B cell (primary cell): ENCODE measurements at regions not wholly inside any gene's neighbourhood (a gene's known extent, or its start where the extent isn't known, plus 50 kb on each side); places are given as distances from the start of the nearest gene placed in this dataset.

Experiments
- ATAC-seq: fragments of 200-7000 bp; cut with Tn5 transposase; one replicate; pipeline ENCODE4 v1.10.0; 2021; ENCODE audit warnings: low read depth, mild to moderate bottlenecking, moderate number of reproducible peaks, moderate library complexity
- CTCF ChIA-PET: fragments of 350-600 bp; sonication (Branson Sonifier 250); formaldehyde crosslinking; loops from one replicate; lab custom pipeline; 2021; ENCODE audit warnings: antibody characterized with exemption, inconsistent platforms; lab: Charles Lee
- POLR2A ChIA-PET: fragments of 350-600 bp; sonication (Branson Sonifier 250); formaldehyde crosslinking; loops from one replicate; lab custom pipeline; 2021; ENCODE audit warnings: antibody characterized with exemption; lab: Charles Lee
- DNase-seq: peaks from one replicate; pipeline ENCODE4 v3.0.0; 2013
- H2AFZ ChIP-seq: 2 replicates; pipeline ENCODE4 v1.6.1; 2012; ENCODE audit warnings: mild to moderate bottlenecking, low read depth, low read length; ENCODE audit not compliant: insufficient read depth, poor library complexity, severe bottlenecking
- H3K27ac ChIP-seq, 2 donors: 1 replicate in 1 of 2; 2 replicates in 1 of 2; pipeline ENCODE4 v1.5.1; 2012 to 2013; ENCODE audit warnings: low read length in 2 of 2, mild to moderate bottlenecking in 2 of 2, moderate library complexity in 1 of 2
- H3K27me3 ChIP-seq, 4 experiments: fragments of 200-600 bp in 1 of 4; sonication (generic) in 1 of 4; replicated peaks in 1 of 4; 1 replicate in 2 of 4; 2 replicates in 2 of 4; pipeline versions ENCODE4 v1.6.1 to v1.7.0; 2013 to 2016; ENCODE audit warnings: low read length in 3 of 4, mild to moderate bottlenecking in 2 of 4, mixed read lengths in 1 of 4, moderate library complexity in 1 of 4; ENCODE audit not compliant: insufficient read depth in 4 of 4, control insufficient read depth in 3 of 4; ENCODE audit errors: control extremely low read depth in 1 of 4
- H3K36me3 ChIP-seq, 2 experiments: replicated peaks in 1 of 2; 1 replicate in 1 of 2; 2 replicates in 1 of 2; pipeline versions ENCODE4 v1.6.1 to v1.7.1; 2013; ENCODE audit warnings: low read length in 1 of 2; ENCODE audit not compliant: insufficient read depth in 2 of 2, control insufficient read depth in 1 of 2; ENCODE audit errors: control extremely low read depth in 1 of 2, extremely low read depth in 1 of 2
- H3K4me1 ChIP-seq, 2 donors: fragments of 200-600 bp in 1 of 2; sonication (generic) in 1 of 2; 1 replicate in 1 of 2; 2 replicates in 1 of 2; pipeline versions ENCODE4 v1.5.1 to v1.6.1; 2013 to 2017; ENCODE audit warnings: low read length in 2 of 2; ENCODE audit not compliant: control insufficient read depth in 2 of 2, insufficient read depth in 2 of 2
- H3K4me2 ChIP-seq: replicated peaks from 2 replicates; pipeline ENCODE3; 2012; ENCODE audit warnings: mild to moderate bottlenecking, low read depth, low read length; ENCODE audit not compliant: poor library complexity, severe bottlenecking
- H3K4me3 ChIP-seq, 5 experiments: fragments of 200-600 bp in 1 of 5; sonication (generic) in 1 of 5; 1 replicate in 3 of 5; 2 replicates in 2 of 5; pipeline versions ENCODE4 v1.5.1 to v1.7.0; 2011 to 2016; ENCODE audit warnings: low read length in 4 of 5, mild to moderate bottlenecking in 4 of 5, low read depth in 2 of 5, control low read depth in 1 of 5, moderate library complexity in 1 of 5; ENCODE audit not compliant: insufficient read depth in 1 of 5; ENCODE audit errors: control extremely low read depth in 1 of 5, extremely low read depth in 1 of 5
- H3K79me2 ChIP-seq: fragments of 200-600 bp; sonication (generic); one replicate; pipeline ENCODE4 v1.6.0; 2016; ENCODE audit warnings: low read length; ENCODE audit not compliant: control insufficient read depth, insufficient read depth
- H3K9ac ChIP-seq: fragments of 200-600 bp; sonication (generic); 2 replicates; pipeline ENCODE4 v1.6.1; 2017; ENCODE audit warnings: mild to moderate bottlenecking, low read length, moderate library complexity
- H3K9me3 ChIP-seq, 3 donors: one replicate each; pipeline versions ENCODE4 v1.6.1 to v1.7.1; 2013; ENCODE audit warnings: low read length in 2 of 3; ENCODE audit not compliant: control insufficient read depth in 2 of 3, insufficient read depth in 1 of 3; ENCODE audit errors: control extremely low read depth in 1 of 3
- H4K20me1 ChIP-seq: 2 replicates; pipeline ENCODE4 v1.6.0; 2012; ENCODE audit warnings: mild to moderate bottlenecking, low read length; ENCODE audit not compliant: insufficient read depth, control insufficient read depth, poor library complexity, severe bottlenecking
- H3K27ac Mint-ChIP-seq: one replicate; pipeline ENCODE4 v1.8.0; 2021; ENCODE audit warnings: mixed read lengths
- H3K27me3 Mint-ChIP-seq: one replicate; pipeline ENCODE4 v1.8.0; 2021; ENCODE audit warnings: mixed read lengths
- H3K4me1 Mint-ChIP-seq: one replicate; pipeline ENCODE4 v1.8.0; 2021; ENCODE audit warnings: mixed read lengths
- H3K4me3 Mint-ChIP-seq: one replicate; pipeline ENCODE4 v1.8.0; 2021; ENCODE audit warnings: mixed read lengths
- H3K9me3 Mint-ChIP-seq: one replicate; pipeline ENCODE4 v1.8.0; 2022; ENCODE audit warnings: mixed read lengths; ENCODE audit not compliant: insufficient read depth
- EZH2 ChIP-seq: IDR thresholded peaks from 2 replicates; pipeline ENCODE4 v1.6.1; 2012; ENCODE audit warnings: borderline replicate concordance, low read depth, mild to moderate bottlenecking, moderate library complexity, low read length; ENCODE audit not compliant: insufficient read depth, poor library complexity, severe bottlenecking
- WGBS: methylation state at CpG from one replicate; pipeline ENCODE4 v1.1.5; 2013; ENCODE audit warnings: missing lambda C conversion rate; ENCODE audit not compliant: insufficient coverage; 5-methylcytosine and 5-hydroxymethylcytosine counted together
- intact Hi-C: fragments of 100-400 bp; cut with micrococcal nuclease; formaldehyde crosslinking; loops from one replicate; pipeline ENCODE4 v1.10.0; 2022
- TF ChIP-seq, protein P1 (sequence below): fragments of 200-600 bp; IDR thresholded peaks from one replicate; pipeline ENCODE4 v1.8.0; 2022; ENCODE audit warnings: antibody characterized with exemption, mild to moderate bottlenecking

DNA sequence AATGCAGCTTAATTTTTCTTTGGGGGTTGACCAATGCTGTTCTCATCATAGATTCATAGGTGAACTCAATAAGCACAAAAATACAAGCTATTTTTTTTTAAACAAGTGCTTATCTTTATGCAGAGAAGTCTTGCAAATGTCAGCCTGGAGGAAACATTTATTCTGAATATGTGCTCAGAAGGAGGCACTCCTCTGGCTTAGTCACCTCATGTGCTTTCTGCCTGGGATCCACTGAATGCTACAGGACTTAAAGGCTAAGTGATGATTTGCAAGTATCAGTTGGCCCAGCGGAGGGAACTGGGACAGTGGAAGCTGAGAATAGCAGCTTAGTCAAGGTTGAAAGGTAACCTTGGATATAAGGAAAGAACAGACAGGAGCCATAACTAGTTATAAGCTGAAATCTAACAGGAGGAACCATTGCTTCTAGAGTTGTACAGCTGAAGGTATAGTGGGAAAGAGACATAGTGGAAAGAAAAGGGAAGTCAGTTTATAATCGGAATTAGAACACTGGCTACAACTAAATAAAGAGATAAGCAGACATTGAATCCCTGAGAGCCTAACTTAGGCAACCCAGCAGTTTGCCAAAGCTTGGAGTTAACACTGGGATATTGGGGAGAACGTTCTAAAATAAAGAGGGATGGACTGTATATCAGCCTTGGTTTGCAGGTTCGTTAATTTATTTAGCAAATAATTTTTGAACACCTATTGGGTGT is 488.7 kb downstream of the SUCLG1 start:
- no peak overlapping the region for H3K9ac ChIP-seq
- no peak overlapping the region for H2AFZ ChIP-seq
- no peak overlapping the region for H3K4me2 ChIP-seq
- Mint-ChIP-seq H3K4me3 (no peak overlapping the region), H3K9me3 (peaks cover 6% of the 10 kb centered on the region), H3K27me3 (no peaks in the 10 kb centered on the region), H3K27ac (no peak overlapping the region), H3K4me1 (no peaks in the 10 kb centered on the region)
- intact Hi-C loops: no loop called here
- no peaks in the 10 kb centered on the region for H3K27me3 ChIP-seq
- no peaks in the 10 kb centered on the region for H3K79me2 ChIP-seq
- no peak overlapping the region for H3K27ac ChIP-seq
- no peak overlapping the region for H3K4me3 ChIP-seq
- H3K36me3 ChIP-seq: no peaks in the 10 kb centered on the region
- ChIA-PET POLR2A (no interaction called here), CTCF (no interaction called here)
- TF ChIP-seq, protein P1, sequence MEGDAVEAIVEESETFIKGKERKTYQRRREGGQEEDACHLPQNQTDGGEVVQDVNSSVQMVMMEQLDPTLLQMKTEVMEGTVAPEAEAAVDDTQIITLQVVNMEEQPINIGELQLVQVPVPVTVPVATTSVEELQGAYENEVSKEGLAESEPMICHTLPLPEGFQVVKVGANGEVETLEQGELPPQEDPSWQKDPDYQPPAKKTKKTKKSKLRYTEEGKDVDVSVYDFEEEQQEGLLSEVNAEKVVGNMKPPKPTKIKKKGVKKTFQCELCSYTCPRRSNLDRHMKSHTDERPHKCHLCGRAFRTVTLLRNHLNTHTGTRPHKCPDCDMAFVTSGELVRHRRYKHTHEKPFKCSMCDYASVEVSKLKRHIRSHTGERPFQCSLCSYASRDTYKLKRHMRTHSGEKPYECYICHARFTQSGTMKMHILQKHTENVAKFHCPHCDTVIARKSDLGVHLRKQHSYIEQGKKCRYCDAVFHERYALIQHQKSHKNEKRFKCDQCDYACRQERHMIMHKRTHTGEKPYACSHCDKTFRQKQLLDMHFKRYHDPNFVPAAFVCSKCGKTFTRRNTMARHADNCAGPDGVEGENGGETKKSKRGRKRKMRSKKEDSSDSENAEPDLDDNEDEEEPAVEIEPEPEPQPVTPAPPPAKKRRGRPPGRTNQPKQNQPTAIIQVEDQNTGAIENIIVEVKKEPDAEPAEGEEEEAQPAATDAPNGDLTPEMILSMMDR: no peak
- TF ChIP-seq EZH2: no peak
- DNase-seq (no peak), ATAC-seq (no peak)
- no peaks in the 10 kb centered on the region for H3K9me3 ChIP-seq
- 100% methylated on average over 1 of the region's 4 CpGs for WGBS
- H3K4me1 ChIP-seq: no peaks in the 10 kb centered on the region
- H4K20me1 ChIP-seq: no peaks in the 10 kb centered on the region

DNA sequence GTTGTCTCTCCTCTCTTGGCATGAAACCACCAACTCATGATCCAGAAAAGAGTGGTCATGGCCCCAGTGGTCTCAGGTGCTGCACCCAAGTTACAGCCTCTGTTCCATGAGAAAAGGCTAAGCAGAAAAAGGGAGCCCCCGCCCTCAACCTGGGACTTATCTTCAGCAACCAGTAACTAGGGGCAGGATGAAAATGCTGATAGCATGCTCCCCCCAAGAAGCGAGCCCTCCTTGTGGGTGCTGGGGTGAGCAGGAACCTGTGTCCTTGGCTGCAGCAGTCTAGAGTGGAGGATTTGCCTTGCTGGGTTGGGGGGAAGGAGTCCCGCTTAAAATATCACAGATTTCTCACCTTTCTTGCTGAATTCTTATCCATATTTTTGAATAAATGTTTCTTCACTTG is 490.0 kb downstream of the SUCLG1 start:
- TF ChIP-seq, protein P1: no peak
- no peak for TF ChIP-seq EZH2
- intact Hi-C loops: no loop called here
- H3K4me1 Mint-ChIP-seq: no peaks in the 10 kb centered on the region
- Histone ChIP-seq H3K27me3 (no peaks in the 10 kb centered on the region), H3K4me3 (no peak overlapping the region), H4K20me1 (no peaks in the 10 kb centered on the region), H3K9ac (no peak overlapping the region), H3K4me2 (no peak overlapping the region), H3K9me3 (no peaks in the 10 kb centered on the region), H3K36me3 (no peaks in the 10 kb centered on the region), H3K4me1 (no peaks in the 10 kb centered on the region), H3K79me2 (no peaks in the 10 kb centered on the region), H3K27ac (no peak overlapping the region), H2AFZ (no peak overlapping the region)
- ChIA-PET POLR2A (no interaction called here), CTCF (no interaction called here)
- ATAC-seq (no peak), DNase-seq (no peak)
- H3K4me3 Mint-ChIP-seq: no peak overlapping the region
- no peak overlapping the region for H3K27ac Mint-ChIP-seq
- peaks cover 4% of the 10 kb centered on the region for H3K9me3 Mint-ChIP-seq
- H3K27me3 Mint-ChIP-seq: no peaks in the 10 kb centered on the region
- no CpG with 5 or more reads among the region's 3 CpGs for WGBS
